NOMO-1 treated with dmso at 0.1 percent for 144 hours (cell line): ENCODE measurements at regions not wholly inside any gene's neighbourhood (a gene's known extent, or its start where the extent isn't known, plus 50 kb on each side); places are given as distances from the start of the nearest gene placed in this dataset.
"Not testable (repeated sequence)": the region's sequence is repeated elsewhere in the genome, so short reads cannot be mapped to it uniquely, and the experiment has no call there.

Source experiments
- DNase-seq: peaks from one replicate; lab custom pipeline; 2025; ENCODE audit not compliant: unreplicated experiment; lab: John Stamatoyannopoulos, UW

GRCh38 chr17:68782789-68783188, 172.4 kb downstream of the ABCA8 start:
- DNase-seq = no peak

GRCh38 chr17:68780596-68780995, 174.6 kb downstream of the ABCA8 start:
- no peak for DNase-seq

- DNase-seq = no peak
Measured at GRCh38 chr17:68778726-68779125, 176.5 kb downstream of the ABCA8 start.

- DNase-seq = no peak
Measured at GRCh38 chr17:68777856-68778694, 176.9 kb upstream of the FAM20A start.

GRCh38 chr17:68777243-68777855, 176.2 kb upstream of the FAM20A start:
- peak; percentile 22 for DNase-seq

GRCh38 chr17:68776451-68776850, 175.3 kb upstream of the FAM20A start:
- no peak for DNase-seq

- no peak for DNase-seq
Measured at GRCh38 chr17:68775969-68776368, 174.8 kb upstream of the FAM20A start.

- DNase-seq = no peak
Measured at GRCh38 chr17:68775318-68775717, 174.2 kb upstream of the FAM20A start.

GRCh38 chr17:68771867-68772515, 170.8 kb upstream of the FAM20A start:
- DNase-seq = peak; percentile 62

- DNase-seq = no peak
Measured at GRCh38 chr17:68768804-68769203, 167.6 kb upstream of the FAM20A start.

- DNase-seq = no peak
Measured at GRCh38 chr17:68766640-68767039, 165.5 kb upstream of the FAM20A start.

GRCh38 chr17:68763562-68763961, 162.4 kb upstream of the FAM20A start:
- no peak for DNase-seq

- DNase-seq = no peak
Measured at GRCh38 chr17:68762911-68763310, 161.7 kb upstream of the FAM20A start.

GRCh38 chr17:68760141-68760475, 158.9 kb upstream of the FAM20A start:
- no peak for DNase-seq

GRCh38 chr17:68759343-68760140, 158.4 kb upstream of the FAM20A start:
- DNase-seq = peak; percentile 84

GRCh38 chr17:68759002-68759342, 157.8 kb upstream of the FAM20A start:
- no peak for DNase-seq

GRCh38 chr17:68757866-68758757, 156.9 kb upstream of the FAM20A start:
- DNase-seq = not testable (repeated sequence)

GRCh38 chr17:68753985-68754769, 153.0 kb upstream of the FAM20A start:
- DNase-seq = no peak

GRCh38 chr17:68750208-68750562, 149.0 kb upstream of the FAM20A start:
- no peak for DNase-seq
